T-helper 2 cell treated with Interferon-gamma antibody and Interleukin-4, amounts not matched to agents 100 ng/mL and 5 ng/mL, for 36 hours (primary cell): ENCODE measurements at regions not wholly inside any gene's neighbourhood (a gene's known extent, or its start where the extent isn't known, plus 50 kb on each side); places are given as distances from the start of the nearest gene placed in this dataset.
"Not testable (repeated sequence)": the region's sequence is repeated elsewhere in the genome, so short reads cannot be mapped to it uniquely, and the experiment has no call there.

Experiments
- intact Hi-C: fragments of 100-400 bp; cut with micrococcal nuclease; formaldehyde crosslinking; loops from one replicate; pipeline ENCODE4 v1.15.1; 2023

GRCh38 chr5:67659288-67659687 lies 462.7 kb upstream of the CD180 start:
- intact Hi-C loops = no loop called here

- intact Hi-C loops = no loop called here
Measured at GRCh38 chr5:67657055-67657454, 460.5 kb upstream of the CD180 start.

- intact Hi-C loops = no loop called here
Measured at GRCh38 chr5:67652201-67652600, 455.6 kb upstream of the CD180 start.

GRCh38 chr5:67651180-67651579 lies 454.6 kb upstream of the CD180 start:
- intact Hi-C loops = no loop called here

GRCh38 chr5:67648201-67648671 lies 451.6 kb upstream of the CD180 start:
- intact Hi-C loops = no loop called here

GRCh38 chr5:67647772-67648171 lies 451.2 kb upstream of the CD180 start:
- intact Hi-C loops = no loop called here

DNA sequence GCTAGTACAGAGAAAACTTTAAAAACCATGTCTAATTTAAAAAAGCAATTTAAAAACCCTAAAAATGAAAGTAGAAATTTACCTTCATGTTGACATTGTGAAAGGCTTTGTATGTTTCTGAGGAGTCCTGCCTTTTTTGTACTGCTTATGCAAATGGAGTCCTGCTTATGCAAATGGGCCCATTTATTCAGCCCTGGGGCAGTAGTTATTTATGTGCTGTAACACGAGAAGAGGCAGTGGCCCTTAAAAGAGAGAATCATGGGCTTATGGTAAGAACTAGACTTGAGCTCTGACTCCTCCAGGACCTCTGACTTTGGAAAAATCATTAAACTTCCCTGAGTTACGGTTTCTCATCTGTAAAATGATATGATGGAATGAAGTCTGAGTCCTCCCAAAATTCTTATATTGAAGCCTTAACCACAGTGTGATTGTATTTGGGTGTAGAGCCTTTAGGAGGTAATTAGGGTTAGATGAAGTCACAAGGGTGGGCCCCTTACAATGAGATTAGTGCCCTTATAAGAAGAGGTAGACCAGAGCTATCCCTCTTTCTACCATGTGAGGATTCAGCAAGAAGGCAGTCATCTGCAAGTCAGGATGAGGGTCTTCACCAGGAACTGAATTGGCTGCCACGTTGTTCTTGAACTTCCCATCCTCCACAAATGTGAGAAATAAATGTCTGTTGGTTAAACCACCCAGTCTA lies 447.8 kb upstream of the CD180 start:
- intact Hi-C loops = no loop called here

- intact Hi-C loops = no loop called here
Measured at GRCh38 chr5:67643536-67643935, 446.9 kb upstream of the CD180 start.

DNA sequence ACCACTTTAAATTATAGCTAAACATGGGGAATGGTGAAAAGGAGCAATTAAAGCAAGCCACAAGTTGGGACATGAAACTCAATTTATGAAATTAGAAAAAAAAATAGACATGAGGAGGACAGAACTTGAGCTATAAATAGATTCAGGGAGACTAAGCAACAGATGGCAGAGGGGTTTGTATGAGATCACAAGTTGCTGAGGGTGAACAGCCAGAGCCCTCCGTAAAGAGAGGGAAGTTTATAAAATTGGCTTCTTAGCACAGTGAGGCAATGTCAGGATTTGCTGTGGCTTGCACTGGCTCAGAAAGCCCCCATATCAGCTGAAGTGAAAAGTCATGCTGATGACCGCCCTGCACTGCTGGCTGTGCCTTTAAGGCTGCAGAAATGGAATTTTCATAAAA lies 443.4 kb upstream of the CD180 start:
- intact Hi-C loops = no loop called here

- intact Hi-C loops = no loop called here
Measured at GRCh38 chr5:67639313-67639712, 442.7 kb upstream of the CD180 start.

DNA sequence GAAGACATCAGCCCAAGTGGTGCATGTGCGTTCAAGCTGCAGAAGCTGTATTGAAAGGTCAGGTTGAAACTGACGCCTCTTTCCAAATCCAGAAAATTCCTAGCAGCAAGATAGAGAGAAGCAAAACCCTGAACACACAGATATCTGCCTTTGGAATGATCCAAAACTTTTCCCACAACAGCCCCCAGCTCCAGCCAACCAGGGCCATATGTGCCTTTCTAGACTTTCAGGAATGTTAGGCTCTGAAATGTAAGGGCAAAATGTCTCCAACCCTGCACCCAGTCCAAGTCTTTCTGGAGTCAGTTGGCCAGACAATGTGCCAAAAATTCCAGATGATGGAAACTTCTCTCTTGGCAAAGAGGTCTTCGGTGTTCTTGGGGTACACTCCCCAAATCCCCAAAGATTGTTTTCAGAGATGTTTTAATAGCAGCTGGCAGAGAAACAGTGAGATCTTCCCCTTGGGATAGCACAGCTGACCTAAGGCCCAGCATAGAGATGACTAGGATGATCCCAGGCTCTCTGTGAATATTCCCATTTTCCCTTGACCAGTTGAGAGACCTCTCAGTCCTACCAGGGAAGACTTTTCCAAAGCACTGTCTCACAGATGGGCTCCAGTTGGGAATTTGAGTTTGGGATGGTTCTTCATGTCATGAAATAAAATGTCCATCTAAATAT lies 440.4 kb upstream of the CD180 start:
- intact Hi-C loops = no loop called here

DNA sequence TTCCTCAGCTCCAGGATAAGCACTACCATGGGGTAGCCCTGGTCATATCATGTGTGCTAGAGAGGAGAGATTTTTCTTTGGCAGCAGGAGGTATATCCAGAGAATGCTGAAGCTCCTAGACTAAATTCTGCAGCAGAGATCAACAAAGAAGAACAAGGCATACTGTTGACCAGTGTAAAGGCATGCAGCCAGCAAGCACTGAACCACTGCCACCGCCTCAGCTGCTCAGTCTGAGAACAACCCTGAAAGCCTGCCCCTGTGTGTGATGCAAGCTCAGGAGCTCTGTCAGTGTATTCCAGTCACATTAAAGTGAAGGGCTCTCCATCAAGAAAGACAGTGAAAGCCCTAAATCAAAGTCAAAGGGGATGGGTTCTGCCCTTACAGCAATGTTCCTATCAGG lies 439.5 kb upstream of the CD180 start:
- intact Hi-C loops = no loop called here

- intact Hi-C loops = not testable (repeated sequence)
Measured at GRCh38 chr5:67627079-67627478, 430.5 kb upstream of the CD180 start.

DNA sequence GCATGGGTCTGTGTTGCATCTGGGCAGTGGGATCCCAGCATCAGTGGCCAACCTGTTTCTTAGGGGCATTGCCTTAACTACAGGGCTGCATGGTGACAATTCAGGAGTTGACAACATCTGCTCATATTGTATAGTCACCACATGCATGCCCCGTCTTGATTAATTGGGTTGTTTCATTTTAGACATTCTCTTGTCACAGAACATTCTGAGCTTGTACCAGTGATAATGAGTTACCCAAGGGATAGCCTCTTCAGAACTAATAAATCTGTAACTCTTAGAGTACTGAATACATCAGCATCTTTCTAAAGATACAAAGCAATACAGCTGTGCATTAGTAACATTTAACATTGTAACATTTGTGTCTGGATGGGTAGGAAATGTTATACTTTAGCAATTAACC lies 426.5 kb upstream of the CD180 start:
- intact Hi-C loops = no loop called here

- intact Hi-C loops = no loop called here
Measured at GRCh38 chr5:67620424-67621397, 424.1 kb upstream of the CD180 start.

DNA sequence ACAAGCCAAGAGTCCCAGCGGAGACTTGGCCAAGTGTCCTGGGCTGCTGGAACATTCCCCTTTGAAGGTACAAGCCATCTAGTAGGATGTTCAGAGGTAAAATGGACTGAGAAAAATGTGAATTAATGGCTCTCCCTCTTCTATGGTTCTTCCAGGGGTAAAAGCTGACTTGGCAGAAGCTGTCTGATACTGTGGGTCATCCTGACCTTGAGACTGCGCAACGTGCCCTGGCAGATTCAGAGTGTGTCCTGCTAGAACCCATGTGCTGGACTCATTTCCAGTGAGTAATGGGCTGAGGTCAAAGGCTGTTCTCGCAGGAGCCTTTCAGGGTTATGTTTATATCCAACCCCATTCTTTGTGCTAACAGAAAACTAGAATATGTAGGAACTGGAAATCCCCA lies 423.0 kb upstream of the CD180 start:
- intact Hi-C loops = no loop called here

- intact Hi-C loops = no loop called here
Measured at GRCh38 chr5:67619235-67619634, 422.6 kb upstream of the CD180 start.

DNA sequence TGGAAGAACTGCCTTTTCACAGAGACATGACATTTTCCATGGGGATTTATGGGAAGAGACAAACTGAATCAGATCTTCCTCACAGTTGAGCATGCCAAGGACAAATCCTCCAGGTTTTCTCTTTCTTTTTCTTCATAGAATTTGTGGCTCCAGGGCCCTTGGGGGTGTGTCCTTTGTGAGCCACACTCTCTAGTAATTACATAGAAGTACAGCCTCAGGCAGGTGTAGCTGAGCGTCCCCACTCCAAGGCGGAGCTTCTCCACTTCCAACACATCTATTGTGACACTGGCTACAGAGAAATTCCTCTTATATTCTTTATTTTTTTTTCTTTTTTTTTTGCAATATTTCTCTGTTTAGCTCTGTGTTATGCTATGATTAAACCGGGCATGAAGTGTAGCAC lies 420.5 kb upstream of the CD180 start:
- intact Hi-C loops = no loop called here

DNA sequence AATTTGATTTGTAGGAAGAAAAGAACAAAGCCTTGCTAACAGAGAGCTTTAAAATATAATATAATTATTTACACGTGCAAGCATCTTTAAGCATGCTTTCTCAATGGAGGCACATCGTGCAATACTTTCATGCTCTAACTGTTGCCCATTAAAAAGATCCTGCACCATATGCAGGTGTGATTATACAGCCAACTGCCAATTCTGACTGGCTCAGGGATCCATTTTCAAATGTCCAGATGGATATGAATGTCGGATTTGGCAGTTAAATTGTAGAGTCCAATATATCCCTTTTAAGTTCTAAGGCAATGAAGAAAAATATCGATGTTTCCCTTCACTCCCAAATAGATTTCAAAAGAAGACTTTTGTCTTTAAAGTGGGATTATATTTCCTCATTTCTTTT lies 416.4 kb upstream of the CD180 start:
- intact Hi-C loops = no loop called here

DNA sequence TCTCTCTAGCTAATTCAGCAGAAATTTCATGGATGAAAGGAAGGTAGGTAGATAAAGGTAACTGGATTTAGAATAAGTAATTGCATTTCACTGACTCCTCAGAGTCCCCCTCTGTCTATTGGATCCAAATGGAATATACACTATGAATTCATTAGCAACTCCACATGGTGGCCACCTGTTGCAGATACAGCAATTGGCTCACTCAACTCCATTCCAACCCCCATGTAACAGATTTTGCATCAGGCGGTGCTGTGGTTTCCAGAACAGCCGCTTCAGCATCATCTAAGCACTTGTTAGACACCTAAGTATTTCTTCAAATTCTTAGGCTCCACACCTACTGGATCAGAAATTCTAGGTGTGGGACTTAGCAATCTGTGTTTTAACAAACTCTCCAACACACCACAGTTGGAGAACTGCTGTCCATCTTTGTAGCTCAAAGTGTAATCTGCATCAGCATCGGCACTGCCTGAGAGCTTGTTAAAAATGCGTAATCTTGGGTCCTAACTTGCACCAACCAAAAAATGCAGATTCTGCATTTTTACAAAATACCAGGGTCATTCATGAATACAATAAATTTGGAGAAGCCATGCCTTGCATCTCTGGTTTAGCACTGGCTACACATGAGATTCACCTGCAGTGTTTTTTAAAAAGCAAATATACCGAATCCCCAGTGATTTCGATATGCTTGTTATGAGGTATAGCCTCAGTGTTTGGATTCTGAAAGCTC lies 413.8 kb upstream of the CD180 start:
- intact Hi-C loops = no loop called here

GRCh38 chr5:67607958-67608357 lies 411.4 kb upstream of the CD180 start:
- intact Hi-C loops = no loop called here
